ENCODE measurements at regions not wholly inside any gene's neighbourhood (a gene's known extent, or its start where the extent isn't known, plus 50 kb on each side); places are given as distances from the start of the nearest gene placed in this dataset.

DNA sequence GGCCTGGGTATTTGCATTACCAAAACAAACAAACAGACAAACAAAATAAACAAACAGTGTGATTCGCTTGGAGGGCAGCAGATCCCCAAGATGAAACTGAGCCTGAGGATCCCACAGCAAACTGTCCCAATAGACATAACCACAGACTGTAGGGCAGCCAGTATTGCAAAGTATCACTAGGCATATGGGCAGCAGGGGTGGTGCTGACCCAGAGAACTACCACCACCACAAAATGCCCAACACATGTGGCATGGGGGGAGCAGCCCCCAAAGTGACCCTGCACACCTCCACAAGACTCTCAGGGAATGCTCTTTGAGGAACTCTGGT, 330.1 kb downstream of the CYRIA start:
- H2AK5ac ChIP-seq (ENCODE audit: insufficient read length, low read length) = no peak overlapping the region
- TF ChIP-seq, protein P1, sequence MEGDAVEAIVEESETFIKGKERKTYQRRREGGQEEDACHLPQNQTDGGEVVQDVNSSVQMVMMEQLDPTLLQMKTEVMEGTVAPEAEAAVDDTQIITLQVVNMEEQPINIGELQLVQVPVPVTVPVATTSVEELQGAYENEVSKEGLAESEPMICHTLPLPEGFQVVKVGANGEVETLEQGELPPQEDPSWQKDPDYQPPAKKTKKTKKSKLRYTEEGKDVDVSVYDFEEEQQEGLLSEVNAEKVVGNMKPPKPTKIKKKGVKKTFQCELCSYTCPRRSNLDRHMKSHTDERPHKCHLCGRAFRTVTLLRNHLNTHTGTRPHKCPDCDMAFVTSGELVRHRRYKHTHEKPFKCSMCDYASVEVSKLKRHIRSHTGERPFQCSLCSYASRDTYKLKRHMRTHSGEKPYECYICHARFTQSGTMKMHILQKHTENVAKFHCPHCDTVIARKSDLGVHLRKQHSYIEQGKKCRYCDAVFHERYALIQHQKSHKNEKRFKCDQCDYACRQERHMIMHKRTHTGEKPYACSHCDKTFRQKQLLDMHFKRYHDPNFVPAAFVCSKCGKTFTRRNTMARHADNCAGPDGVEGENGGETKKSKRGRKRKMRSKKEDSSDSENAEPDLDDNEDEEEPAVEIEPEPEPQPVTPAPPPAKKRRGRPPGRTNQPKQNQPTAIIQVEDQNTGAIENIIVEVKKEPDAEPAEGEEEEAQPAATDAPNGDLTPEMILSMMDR (conservative IDR thresholded peaks at IDR 0.05) = no peak
- no peak overlapping the region for H3K4me2 ChIP-seq (ENCODE audit: insufficient read depth, insufficient read length, low read length)
- H3K9ac ChIP-seq (ENCODE audit: extremely low read depth, insufficient read length, low read length) = no peak overlapping the region
- Mint-ChIP-seq H3K4me1 (peaks cover 16 to 22% of the 10 kb centered on the region in 2 experiments), H3K9me3 (peaks cover 8 to 12% of the 10 kb centered on the region in 2 experiments), H3K4me3 (no peak overlapping the region), H3K36me3 (ENCODE audit: insufficient read depth in 1 of 3, low read depth in 3 of 3) (peaks cover 0 to 6% (median 0%) of the 10 kb centered on the region in 3 experiments; a peak in 2 of 7 replicates), H3K27me3 (ENCODE audit: low read depth) (peaks cover 3% of the 10 kb centered on the region), H3K27ac (no peak overlapping the region)
- H3K27me3 ChIP-seq (ENCODE audit: insufficient read depth, low read length) = no peaks in the 10 kb centered on the region
- H4K91ac ChIP-seq (ENCODE audit: insufficient read length, low read depth, low read length) = no peak overlapping the region
- no peaks in the 10 kb centered on the region for H4K20me1 ChIP-seq (ENCODE audit: control insufficient read depth, insufficient read depth, insufficient read length)
- no peaks in the 10 kb centered on the region for H3K23me2 ChIP-seq (ENCODE audit: insufficient read length, low read depth, low read length, poor library complexity, severe bottlenecking)
- no peak overlapping the region for H3K14ac ChIP-seq (ENCODE audit: insufficient read depth, low read length)
- H3K23ac ChIP-seq (ENCODE audit: insufficient read length, low read depth, low read length) = no peak overlapping the region
- no peak overlapping the region for H3K18ac ChIP-seq (ENCODE audit: insufficient read length, low read depth, low read length)
- H3K79me1 ChIP-seq (ENCODE audit: insufficient read depth, low read depth, low read length, poor library complexity, severe bottlenecking) = no peaks in the 10 kb centered on the region
- H3T11ph ChIP-seq (ENCODE audit: low read length) = no peak overlapping the region
- H2BK5ac ChIP-seq (ENCODE audit: insufficient read length, low read length) = no peak overlapping the region
- no peak overlapping the region for H2BK120ac ChIP-seq (ENCODE audit: low read depth, low read length, poor library complexity, severe bottlenecking)
- H2BK12ac ChIP-seq (ENCODE audit: insufficient read length, low read depth, low read length) = no peak overlapping the region
- no peak overlapping the region for H3K56ac ChIP-seq (ENCODE audit: insufficient read length, low read depth, low read length)
- H2BK15ac ChIP-seq (ENCODE audit: low read depth, low read length) = no peak overlapping the region
- H3K79me2 ChIP-seq (ENCODE audit: insufficient read depth, low read length) = no peaks in the 10 kb centered on the region
- no peak overlapping the region for H3K27ac ChIP-seq (ENCODE audit: insufficient read length, low read depth, low read length)
- no peak overlapping the region for H4K8ac ChIP-seq (replicated peaks; ENCODE audit: insufficient read length, low read depth, low read length)
- H3K9me3 ChIP-seq (ENCODE audit: control insufficient read depth, low read depth, low read length) = no peaks in the 10 kb centered on the region
- no peak overlapping the region for H2AFZ ChIP-seq (ENCODE audit: low read length)
- WGBS (ENCODE audit: extremely low coverage, insufficient read length, low lambda C conversion rate) = no CpG with 5 or more reads among the region's 1 CpG
- H4K5ac ChIP-seq (ENCODE audit: insufficient read length, low read depth, low read length) = no peak overlapping the region
- no peak overlapping the region for H3K4ac ChIP-seq (ENCODE audit: low read depth, low read length)
- H3K4me1 ChIP-seq (ENCODE audit: insufficient read depth, low read length) = peaks cover 10% of the 10 kb centered on the region; the same call in 1 of the 2 replicates
- no peak for DNase-seq
- no peak overlapping the region for H2BK20ac ChIP-seq (ENCODE audit: low read depth, low read length, poor library complexity, severe bottlenecking)

All from H9 (cell line).